Stimulated activated CD8-positive, alpha-beta memory T cell treated with anti-CD3 and anti-CD28 coated beads, Interleukin-4, amount 100 ng/mL, for 48 hours (primary cell): ENCODE measurements at regions not wholly inside any gene's neighbourhood (a gene's known extent, or its start where the extent isn't known, plus 50 kb on each side); places are given as distances from the start of the nearest gene placed in this dataset.
"Not testable (repeated sequence)": the region's sequence is repeated elsewhere in the genome, so short reads cannot be mapped to it uniquely, and the experiment has no call there.

Experiments
- DNase-seq: peaks from one replicate; pipeline ENCODE4 v3.0.0-alpha.2; 2020

- DNase-seq, result no peak
Observed at GRCh38 chr7:16265863-16266458, 155.4 kb downstream of the CRPPA start.

GRCh38 chr7:16264823-16265804 is 156.2 kb downstream of the CRPPA start:
- DNase-seq, result no peak

- no peak for DNase-seq
Observed at GRCh38 chr7:16264036-16264819, 157.1 kb downstream of the CRPPA start.

- not testable (repeated sequence) for DNase-seq
Observed at GRCh38 chr7:16263377-16263776, 158.0 kb downstream of the CRPPA start.

- no peak for DNase-seq
Observed at GRCh38 chr7:16261654-16262053, 159.7 kb downstream of the CRPPA start.

- no peak for DNase-seq
Observed at GRCh38 chr7:16261100-16261499, 160.2 kb downstream of the CRPPA start.

- no peak for DNase-seq
Observed at GRCh38 chr7:16260236-16260728, 161.1 kb downstream of the CRPPA start.

GRCh38 chr7:16256419-16256818 is 164.9 kb downstream of the CRPPA start:
- DNase-seq, result not testable (repeated sequence)

GRCh38 chr7:16255952-16256351 is 165.4 kb downstream of the CRPPA start:
- not testable (repeated sequence) for DNase-seq

- not testable (repeated sequence) for DNase-seq
Observed at GRCh38 chr7:16250655-16251054, 170.7 kb downstream of the CRPPA start.

GRCh38 chr7:16249204-16249603 is 172.1 kb downstream of the CRPPA start:
- not testable (repeated sequence) for DNase-seq

GRCh38 chr7:16248556-16248955 is 172.8 kb downstream of the CRPPA start:
- DNase-seq, result not testable (repeated sequence)

GRCh38 chr7:16244469-16244868 is 176.9 kb downstream of the CRPPA start:
- no peak for DNase-seq

- no peak for DNase-seq
Observed at GRCh38 chr7:16242920-16243319, 178.4 kb downstream of the CRPPA start.

- DNase-seq, result no peak
Observed at GRCh38 chr7:16241017-16241416, 180.3 kb downstream of the CRPPA start.

GRCh38 chr7:16236381-16236780 is 185.0 kb downstream of the CRPPA start:
- no peak for DNase-seq

GRCh38 chr7:16235147-16236114 is 185.9 kb downstream of the CRPPA start:
- DNase-seq, result no peak

GRCh38 chr7:16234493-16235146 is 186.7 kb downstream of the CRPPA start:
- DNase-seq, result no peak

GRCh38 chr7:16233517-16233916 is 187.8 kb downstream of the CRPPA start:
- DNase-seq, result no peak

- DNase-seq, result no peak
Observed at GRCh38 chr7:16232273-16232672, 189.1 kb downstream of the CRPPA start.
